ENCODE measurements at regions not wholly inside any gene's neighbourhood (a gene's known extent, or its start where the extent isn't known, plus 50 kb on each side); places are given as distances from the start of the nearest gene placed in this dataset.

GRCh38 chr6:47157653-47158219 lies 115.6 kb upstream of the ADGRF1 start:
- TF ChIP-seq, protein P1, sequence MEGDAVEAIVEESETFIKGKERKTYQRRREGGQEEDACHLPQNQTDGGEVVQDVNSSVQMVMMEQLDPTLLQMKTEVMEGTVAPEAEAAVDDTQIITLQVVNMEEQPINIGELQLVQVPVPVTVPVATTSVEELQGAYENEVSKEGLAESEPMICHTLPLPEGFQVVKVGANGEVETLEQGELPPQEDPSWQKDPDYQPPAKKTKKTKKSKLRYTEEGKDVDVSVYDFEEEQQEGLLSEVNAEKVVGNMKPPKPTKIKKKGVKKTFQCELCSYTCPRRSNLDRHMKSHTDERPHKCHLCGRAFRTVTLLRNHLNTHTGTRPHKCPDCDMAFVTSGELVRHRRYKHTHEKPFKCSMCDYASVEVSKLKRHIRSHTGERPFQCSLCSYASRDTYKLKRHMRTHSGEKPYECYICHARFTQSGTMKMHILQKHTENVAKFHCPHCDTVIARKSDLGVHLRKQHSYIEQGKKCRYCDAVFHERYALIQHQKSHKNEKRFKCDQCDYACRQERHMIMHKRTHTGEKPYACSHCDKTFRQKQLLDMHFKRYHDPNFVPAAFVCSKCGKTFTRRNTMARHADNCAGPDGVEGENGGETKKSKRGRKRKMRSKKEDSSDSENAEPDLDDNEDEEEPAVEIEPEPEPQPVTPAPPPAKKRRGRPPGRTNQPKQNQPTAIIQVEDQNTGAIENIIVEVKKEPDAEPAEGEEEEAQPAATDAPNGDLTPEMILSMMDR (IDR thresholded peaks at IDR 0.05), result no peak

DNA sequence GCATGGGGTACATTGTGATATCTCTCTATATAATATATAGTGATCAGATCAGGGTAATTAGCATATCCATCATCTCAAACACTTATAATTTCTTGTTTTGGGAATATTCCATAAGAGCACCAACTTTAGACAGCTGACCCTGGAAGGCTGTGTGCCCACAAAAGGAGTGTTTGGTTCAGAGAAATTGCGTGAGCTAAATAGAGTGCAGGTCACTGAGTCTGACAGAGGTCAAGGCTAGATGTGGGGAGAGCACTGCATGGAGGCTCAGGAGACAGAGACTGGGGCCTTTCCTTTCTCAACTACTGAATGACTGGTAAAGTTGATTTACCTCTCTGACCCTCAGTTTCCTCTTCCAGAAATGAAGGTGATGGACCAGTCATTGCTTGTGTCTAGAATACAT lies 114.9 kb upstream of the ADGRF1 start:
- TF ChIP-seq, protein P1 (IDR thresholded peaks at IDR 0.05), result no peak

DNA sequence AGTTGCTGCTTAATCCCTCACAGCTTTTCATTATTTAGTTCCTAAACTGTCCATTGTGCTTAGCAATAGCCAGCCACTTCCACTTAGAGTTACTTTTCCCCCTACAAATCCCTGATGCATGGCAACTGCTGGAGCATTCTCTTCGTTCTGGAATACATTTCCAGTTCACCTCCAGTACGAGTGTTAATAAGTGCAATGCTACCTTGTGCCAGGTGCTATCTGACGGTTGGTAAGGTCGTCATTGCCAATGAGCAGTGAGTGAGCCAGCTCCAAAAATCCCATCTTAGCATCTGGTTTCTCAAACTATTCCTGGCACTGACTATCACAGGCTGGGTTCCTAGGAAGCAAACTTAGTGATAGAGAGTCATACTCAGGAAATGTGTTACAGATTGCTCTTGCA lies 114.1 kb upstream of the ADGRF1 start:
- TF ChIP-seq, protein P1 (IDR thresholded peaks at IDR 0.05), result no peak

- TF ChIP-seq, protein P1 (IDR thresholded peaks at IDR 0.05), result no peak
Measured at GRCh38 chr6:47153404-47153755, 111.2 kb upstream of the ADGRF1 start.

GRCh38 chr6:47152666-47153403 lies 110.7 kb upstream of the ADGRF1 start:
- TF ChIP-seq, protein P1 (IDR thresholded peaks at IDR 0.05), result no peak

DNA sequence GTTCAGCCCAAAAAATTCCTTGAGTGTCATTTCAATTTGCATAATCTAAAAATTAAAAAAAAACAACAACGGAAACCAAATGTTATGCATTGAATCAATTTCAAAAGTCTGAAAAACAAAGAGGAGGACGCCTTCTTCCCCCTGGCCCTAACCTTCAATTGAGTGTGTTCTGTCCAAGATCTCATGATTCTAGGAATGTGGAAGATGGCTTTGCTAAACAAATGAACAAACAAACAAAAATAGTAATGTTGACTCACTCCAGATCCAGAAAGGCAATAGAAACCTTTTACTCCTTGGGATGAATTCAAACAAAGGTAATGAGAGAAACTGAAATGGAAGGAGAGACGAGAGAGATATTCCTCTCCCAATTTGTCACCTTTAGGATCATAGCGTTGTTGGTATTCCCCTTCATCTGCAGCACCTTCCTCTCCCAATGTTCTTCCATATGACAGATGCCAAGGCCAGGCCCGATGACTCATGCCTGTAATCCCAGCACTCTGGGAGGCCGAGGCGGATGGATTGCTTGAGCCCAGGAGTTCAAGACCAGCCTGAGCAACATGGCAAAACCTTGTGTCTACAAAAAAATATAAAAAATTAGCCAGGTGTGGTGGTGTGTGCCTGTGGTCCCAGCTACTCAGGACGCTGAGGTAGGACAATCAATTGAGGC lies 109.2 kb upstream of the ADGRF1 start:
- TF ChIP-seq, protein P1 (IDR thresholded peaks at IDR 0.05), result no peak

GRCh38 chr6:47149554-47149953 lies 107.4 kb upstream of the ADGRF1 start:
- TF ChIP-seq, protein P1 (IDR thresholded peaks at IDR 0.05), result no peak

Measured in LNCAP (cell line).